HG03095 (cell line): ENCODE measurements at regions not wholly inside any gene's neighbourhood (a gene's known extent, or its start where the extent isn't known, plus 50 kb on each side); places are given as distances from the start of the nearest gene placed in this dataset.
"Not testable (repeated sequence)": the region's sequence is repeated elsewhere in the genome, so short reads cannot be mapped to it uniquely, and the experiment has no call there.

Source experiments
- ATAC-seq: cut with Tn5 transposase; IDR thresholded peaks from one replicate; pipeline ENCODE4 v1.9.1; 2021; ENCODE audit warnings: moderate library complexity; ENCODE audit not compliant: unreplicated experiment

DNA sequence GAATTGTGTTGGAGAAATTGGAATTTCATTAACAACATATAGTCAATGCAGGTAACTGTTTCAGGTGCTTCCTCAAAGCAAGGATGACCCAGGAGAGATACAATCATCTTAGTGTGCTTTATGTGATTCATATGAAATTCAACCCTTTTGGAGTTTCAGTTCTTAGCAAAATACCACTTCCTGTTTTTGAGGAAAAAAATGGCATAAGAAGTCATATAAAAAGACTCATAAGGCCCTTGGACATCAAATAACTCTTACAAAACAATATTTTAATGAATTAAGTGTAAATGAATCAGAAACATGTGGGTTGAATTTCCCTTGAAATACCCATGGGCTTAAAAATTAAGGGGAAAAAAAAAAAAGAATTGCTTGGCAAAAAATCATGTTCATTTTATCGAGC lies 926.6 kb downstream of the LTN1 start:
- ATAC-seq, result no peak

DNA sequence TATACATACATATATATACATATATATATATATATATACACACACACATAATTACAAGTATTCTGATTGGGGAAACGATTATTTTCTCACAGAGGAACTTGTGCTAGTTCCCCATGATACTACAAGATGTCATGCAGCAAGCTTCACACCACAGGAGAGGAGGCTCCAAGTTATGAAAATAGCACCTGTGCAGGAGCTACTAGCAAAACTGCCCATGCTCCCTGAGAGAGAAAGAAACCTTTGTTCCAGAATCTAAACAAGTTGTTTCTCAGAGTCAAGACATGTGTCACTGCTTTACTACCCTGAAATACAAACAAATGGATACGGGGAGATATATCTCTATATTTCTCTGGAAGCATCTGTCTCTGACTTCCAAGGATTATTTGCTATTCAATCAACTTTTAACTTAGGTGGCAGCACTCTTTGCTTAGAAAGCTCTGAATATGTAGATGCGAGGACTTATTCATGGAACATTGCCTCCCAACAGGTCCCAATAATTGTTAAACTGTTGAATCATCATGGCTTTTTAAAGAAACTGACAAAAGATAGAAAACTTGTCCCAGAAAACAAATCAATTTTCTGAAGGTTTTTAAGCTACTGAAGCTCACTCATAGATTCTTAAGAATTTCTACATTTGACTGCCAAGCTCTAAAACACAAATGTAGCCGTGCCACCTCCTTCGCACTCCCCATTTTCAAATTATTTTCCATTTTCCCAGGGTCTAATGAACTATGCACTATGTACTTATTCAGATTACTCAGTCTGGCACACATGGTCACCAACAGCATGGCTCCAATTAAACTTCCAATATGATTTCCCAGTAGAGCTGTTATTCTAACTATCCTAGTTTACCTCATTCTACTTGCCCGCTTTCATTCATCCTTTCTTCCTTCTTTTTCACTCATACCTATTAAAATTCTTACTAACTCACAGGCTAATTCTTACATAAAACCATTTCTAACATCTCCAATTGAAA lies 929.1 kb downstream of the LTN1 start:
- ATAC-seq, result no peak

DNA sequence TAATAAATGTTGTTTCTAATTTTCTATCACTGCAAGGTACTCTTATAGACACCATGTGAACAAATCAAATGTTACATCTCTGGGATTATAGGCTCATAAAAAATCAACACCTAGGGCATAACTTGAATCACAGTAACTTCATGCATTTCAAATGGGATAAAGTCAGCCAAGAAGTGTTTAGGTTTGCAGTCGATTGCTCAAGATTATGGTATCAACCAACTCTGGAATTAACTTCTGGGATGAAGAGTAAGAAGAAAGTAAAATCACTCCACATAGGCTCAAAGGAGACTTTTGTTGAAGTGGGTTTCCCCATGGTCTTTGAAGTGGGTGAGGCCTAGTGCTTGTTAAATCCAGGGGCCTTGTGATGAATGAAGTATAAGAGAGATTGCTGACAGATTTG lies 939.7 kb downstream of the LTN1 start:
- not testable (repeated sequence) for ATAC-seq

DNA sequence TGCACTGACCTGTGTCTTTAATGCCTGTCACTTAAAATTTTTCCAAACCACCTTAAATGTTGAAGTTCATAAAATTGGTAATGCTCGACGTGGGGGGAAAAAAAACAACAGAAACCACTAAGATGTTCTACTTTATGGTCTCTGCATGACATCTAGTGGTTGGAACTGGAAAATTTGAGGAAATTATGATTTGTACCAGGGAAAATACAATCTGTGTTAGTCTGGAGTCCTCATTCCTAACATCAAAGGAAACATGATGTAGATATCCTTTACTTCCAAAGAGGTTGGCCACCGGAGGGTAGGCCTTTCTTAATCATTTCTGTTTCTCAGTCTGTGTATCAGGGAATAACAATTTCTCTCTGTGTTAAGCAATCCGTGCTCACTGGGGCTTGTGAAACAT lies 941.0 kb downstream of the LTN1 start:
- ATAC-seq, result not testable (repeated sequence)

DNA sequence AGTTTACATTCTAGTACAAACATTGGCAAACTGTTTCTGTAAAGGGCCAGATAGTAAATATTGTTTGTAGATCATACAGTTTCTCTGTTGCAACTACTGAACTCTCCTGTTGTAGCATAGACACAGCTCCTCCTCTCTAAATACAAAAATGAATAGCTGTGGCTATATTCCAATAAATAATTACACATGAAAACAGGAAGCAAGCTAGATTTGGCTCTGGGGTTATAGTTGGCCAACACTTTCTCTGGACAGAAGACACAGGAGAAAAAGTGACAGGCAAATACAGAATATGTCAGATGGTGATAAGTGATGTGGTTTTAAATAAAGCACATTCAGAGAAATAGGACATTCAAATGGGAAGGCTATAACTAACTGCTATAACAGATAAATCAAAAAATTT lies 957.0 kb downstream of the LTN1 start:
- ATAC-seq, result not testable (repeated sequence)

DNA sequence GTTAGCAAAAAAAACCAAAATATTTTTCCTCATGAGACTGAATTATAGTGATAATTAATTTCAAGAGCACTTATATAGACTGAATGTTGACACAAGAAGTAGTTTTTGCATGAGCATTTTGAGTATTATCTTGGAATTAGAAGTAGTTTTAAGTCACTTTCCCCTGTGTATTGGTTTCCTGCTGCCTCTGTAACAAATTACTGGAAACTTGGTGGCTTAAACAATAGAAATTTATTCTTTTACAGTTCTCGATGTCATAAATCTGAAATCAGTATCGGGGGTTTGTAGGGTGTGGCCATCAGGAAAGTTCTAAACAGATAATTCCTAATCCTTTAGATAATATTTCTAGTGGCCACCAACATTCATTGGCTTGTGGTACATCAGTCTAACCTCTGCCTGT lies 957.8 kb downstream of the LTN1 start:
- ATAC-seq, result not testable (repeated sequence)

DNA sequence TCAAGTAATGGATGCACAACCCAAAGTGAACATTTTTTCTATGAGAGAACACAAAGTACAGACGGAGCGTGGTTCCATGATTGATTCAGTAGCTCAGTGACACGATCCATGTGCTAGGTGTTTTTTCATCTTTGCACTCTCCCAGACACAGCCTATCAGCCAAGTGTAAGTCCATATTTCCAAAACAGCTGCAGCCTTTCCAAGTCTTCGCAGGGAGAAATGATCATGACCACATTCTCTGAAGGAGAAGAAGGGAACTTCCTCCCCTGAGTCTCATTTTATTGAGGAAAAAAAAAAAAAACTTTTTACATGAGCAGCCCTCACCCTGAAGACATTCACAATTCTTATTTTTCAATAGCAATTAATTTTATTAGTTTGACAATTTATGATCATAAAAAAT lies 958.3 kb downstream of the LTN1 start:
- not testable (repeated sequence) for ATAC-seq

DNA sequence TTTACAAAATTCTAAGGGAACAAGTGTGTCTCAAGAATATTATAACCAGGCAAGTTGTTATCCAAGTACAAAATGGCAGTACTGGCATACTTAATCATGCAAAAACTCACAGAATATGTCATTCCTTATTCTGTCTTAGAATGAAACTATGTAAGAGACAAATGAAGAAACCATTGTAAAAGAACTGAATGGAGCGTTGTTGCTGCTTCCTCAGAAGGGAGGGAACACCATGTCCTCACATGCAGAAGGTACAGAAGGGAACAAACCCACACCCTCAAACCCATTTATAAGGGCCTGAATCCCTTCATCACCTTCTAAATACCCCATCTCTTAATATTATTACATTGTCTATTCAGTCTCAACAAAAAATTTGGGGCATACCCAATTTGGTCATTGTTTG lies 960.0 kb downstream of the LTN1 start:
- ATAC-seq, result not testable (repeated sequence)

DNA sequence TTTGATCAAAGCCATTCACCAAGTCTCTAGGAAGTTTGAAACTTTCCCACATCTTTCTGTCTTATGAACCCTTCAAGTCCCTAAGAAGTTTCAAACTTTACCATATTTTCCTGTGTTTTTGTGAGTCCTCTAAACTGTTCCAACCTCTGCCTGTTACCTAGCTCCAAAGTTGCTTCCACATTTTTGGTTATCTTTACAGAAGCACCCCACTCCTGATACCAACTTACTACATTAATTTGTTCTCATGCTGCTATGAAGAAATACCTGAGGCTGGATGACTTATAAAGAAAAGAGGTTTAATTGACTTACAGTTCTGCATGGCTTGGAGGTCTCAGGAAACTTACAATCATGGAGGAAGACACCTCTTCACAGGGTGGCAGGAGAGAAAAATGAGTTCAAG lies 961.6 kb downstream of the LTN1 start:
- not testable (repeated sequence) for ATAC-seq

DNA sequence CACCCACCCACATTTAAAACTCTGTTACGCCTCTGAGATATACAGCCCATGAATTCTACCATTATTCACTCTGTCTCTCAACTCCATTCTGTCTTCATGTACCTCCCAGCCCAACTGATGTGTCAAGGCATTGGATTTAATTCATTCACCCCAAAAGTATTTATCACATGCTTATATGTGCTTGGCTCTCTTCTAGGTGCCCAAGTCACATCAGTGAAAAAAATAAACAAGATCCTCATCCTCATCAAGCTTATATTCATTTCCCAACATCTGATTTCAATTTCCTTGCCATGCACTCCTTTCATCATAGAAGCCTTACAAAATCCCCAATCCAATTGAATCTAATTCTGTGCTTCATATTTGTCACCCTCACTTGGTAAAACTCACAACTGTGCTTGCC lies 967.6 kb downstream of the LTN1 start:
- no peak for ATAC-seq

DNA sequence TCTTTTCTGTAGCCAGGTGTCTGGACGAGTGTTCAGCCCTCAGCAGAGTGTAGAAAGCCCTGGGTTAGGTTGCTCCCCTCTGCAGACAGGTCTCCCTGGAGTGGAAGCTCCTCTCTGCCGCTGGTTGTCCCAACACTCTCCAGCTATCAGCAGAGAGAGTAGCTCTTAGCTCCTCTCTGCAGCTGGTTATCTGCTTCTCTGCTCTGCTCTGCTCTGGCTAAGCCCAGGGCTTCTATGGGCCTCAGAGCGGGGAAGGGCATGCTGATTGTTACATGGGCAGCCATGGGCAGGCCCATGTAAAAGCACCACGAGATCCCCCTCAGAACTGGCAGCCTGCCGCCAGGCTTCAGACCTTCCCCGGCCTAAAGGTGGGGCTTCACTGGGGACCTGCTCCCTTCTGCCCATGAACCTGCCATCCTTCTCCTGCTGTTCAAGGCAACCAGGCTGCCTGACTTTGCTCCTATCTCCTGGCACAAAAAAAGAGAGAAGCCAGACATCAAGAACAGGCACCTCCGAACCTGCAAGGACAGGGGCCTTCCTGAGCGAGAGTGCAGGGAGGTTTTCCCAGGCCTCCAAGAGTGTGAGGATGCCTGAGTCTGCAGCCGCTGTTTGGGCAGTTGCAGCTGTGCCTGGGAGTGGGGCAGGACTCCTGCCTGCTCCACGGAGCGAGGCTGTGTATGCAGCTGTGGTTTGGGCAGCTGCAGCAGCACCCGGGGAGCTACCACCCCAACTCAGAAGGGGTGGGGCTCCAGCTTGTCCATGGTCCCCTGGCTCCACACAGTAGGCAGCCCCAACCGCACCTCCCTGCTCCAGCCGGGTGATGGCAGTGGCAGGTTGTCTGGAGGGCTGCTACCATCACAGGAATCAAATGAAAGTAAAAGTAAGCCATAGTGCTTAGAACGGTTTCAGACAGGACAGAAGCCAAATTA lies 973.7 kb downstream of the LTN1 start:
- ATAC-seq, result no peak

DNA sequence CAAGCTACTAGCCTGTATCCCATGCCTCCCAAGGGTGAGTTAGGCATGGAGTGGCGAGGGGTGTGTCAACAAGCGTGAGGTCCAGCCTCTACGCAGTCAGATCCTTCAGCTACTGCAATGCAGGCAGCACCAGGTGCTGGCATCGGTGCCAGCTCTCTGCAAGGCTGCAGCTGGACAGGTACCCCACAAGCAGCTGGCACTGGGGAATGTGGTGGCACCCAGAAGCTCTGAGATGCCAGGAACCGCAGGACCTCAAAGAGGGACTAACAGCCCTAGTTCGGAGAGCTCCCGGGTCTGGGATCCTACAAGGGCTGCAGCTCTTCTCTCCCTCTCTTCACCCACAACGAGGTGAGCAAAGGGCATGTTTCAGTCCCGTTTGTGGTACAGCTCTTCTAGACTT lies 974.5 kb downstream of the LTN1 start:
- no peak for ATAC-seq

DNA sequence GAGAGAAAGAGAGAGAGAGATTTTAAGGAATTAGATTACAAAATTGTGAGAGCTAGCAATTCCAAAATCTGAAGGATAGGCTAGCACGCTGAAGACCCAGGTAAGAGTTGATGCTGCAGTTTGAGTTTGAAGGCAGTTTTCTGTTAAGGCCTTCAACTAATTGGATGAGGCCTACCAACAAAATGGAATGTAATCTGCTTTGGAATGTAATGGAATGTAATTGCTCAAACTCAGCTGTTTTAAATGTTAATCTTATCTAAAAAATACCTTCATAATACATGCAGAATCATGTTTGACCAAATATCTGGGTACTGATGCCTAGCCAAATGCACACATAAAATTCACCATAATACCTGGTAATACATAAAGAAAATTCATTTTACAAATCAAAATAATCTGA lies 976.1 kb downstream of the LTN1 start:
- no peak for ATAC-seq

DNA sequence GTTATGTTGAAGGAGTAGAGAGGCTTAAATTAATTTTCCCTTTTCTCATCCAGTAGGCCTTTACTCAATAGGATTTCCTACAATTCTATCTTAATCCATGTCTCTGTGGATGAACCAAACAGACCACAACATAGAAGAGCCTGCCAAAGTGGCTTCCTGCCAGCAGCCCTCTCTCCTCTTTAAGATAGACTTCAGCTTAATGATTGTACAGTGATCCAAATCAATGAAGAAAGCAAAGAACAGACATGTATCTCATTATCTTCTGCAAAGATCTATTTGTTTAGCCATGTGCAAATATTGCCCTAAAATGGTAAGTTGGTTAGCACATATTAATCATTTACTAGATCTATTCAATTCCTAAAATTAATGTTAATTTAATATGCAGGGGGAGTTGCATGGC lies 979.6 kb downstream of the LTN1 start:
- ATAC-seq, result not testable (repeated sequence)

DNA sequence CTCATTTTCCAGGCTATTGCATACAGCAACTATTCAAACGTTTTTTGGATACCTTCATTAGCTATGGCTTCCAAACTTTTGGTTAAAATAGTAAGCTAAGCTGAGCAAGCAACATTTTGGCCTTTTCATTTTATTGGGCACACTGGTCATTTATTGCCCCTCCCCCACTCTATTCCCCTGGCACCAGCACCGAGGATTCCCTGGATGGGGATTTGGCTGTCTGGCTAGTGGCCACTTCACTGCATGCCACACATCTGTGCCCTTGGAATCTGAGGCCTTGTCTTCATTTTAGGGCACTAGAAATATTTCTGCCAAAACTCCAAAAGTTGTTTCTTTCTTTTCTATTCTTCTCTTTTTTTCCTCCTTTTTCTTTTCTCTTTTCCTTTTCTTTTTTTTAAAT lies 980.7 kb downstream of the LTN1 start:
- ATAC-seq, result not testable (repeated sequence)

DNA sequence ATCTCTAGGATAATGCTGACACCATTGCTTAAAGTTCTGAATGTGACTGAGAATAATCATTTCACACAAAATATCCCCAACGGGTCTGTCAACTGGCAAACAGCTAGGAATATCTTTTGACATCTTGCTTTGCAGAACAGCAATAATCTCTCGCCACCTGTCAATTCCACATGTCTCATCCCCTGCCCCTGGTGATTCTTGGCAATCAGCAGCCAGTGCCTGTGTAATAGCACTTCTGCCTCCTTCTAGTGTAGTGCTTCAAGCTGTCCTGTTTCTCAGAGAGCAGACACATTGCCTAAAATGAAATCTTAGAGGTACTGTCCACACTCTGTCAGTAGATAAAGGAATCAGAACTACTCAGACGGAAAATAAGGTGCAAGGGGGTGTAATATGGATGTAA lies 984.4 kb downstream of the LTN1 start:
- ATAC-seq, result not testable (repeated sequence)

DNA sequence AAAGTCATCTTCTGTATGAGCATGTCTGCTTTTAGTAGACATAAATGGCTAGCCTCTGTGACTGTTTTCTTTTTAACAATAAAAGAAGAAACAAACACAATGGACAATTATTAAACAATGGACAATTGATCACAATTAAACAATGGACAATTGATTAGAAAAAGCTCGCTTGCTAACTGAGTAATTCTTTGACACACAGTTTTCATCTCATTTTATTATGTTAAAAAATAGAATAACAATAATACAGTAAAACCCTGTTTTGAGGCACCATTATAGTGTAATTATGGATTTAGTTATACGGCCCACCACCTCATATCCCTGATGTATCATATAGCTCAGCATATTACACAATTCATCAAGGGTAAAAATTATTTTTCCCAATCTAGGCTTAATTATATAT lies 989.0 kb downstream of the LTN1 start:
- not testable (repeated sequence) for ATAC-seq

DNA sequence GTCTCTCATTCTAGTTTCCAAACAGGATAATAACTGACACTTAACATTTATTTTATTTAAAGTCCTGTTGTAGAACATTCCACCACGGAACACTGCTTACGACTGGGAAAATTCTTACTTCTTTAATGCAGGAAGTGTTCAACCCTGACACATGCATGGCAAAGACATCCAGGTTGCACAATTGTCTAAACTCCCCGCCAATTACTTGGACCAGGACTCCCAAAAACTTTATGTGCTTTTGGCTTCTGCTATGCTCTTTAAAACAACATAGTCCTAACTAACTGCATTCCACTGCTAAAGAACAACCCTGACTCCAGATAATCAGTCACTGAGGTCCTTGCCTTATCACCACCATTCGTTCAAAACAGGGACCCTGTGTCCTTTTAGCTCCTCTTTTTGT lies 995.8 kb downstream of the LTN1 start:
- not testable (repeated sequence) for ATAC-seq

DNA sequence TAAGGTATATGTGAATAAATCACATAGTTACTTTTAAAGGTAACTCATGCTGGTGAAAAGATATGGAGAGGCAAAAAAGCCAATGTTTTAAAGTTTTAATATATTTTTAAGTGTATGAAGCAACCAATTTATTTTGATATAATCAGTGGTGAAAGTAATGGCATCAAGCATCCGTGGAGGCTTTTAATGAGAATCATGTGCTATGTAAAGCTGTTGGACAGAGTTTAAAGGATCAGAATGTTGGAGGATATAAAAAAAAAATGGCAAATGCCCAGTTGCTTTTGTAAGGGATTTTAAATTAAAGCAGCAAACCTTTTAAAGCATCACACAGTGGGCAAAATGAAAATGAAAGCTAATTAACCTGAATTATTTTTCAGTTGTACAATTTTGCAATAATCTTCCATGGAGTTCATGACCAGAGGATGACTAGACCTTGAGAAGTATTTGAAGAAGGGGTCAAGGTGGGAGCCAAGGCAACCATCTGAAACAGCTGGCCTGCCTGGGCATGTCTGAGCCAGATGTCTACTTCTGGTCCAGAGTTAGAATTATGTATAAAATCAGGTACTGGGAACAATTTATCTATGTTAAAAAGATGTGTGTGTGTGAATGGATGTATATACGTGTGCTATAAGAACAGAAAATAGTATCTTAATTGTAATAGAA lies 1007.9 kb downstream of the LTN1 start:
- ATAC-seq, result not testable (repeated sequence)

DNA sequence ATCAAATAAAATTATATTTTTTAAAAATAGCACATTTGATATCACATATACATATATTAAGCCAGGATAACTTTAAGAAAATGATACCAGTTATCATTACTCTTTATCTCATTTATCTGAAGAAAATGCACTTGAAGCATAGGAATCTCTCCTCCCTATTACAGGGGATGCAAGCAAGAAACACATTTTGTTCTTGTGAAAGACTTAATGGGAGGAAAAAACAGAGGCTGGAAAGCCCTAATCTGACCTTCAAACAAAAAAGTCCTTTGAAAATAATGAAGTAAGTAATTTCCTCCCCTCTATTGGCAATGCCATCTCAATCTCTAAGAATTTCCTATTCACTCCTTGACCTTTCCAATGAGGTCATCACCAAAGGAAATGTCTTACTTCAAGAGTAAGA lies 1012.6 kb upstream of the ADAMTS5 start:
- ATAC-seq, result not testable (repeated sequence)

DNA sequence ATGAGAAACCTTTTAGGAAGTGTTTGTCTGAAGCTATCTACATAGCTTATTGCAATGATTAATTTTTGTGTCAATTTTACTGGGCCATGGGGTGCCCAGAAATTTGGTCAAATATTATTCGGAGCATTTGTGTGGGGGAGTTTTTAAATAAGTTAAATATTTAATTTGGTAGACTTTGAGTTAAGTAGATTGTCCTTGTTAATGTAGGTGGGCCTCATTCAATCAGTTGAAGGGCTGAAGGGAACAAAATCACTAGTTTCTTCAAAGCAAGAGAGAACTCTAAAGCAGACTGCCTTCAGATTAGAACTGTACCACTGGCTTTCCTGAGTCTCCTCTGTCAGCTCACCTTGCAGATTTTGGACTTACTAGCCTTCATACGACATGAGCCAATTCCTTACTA lies 1008.6 kb upstream of the ADAMTS5 start:
- no peak for ATAC-seq
